HG03060 (cell line): ENCODE measurements at regions not wholly inside any gene's neighbourhood (a gene's known extent, or its start where the extent isn't known, plus 50 kb on each side); places are given as distances from the start of the nearest gene placed in this dataset.
A peak's percentile ranks its signal among the peaks of the same experiment; 100 is the strongest.

Experiments used
- ATAC-seq: cut with Tn5 transposase; IDR thresholded peaks from one replicate; pipeline ENCODE4 v1.9.1; 2021; ENCODE audit warnings: low read depth, moderate number of reproducible peaks; ENCODE audit not compliant: unreplicated experiment

- ATAC-seq, result no peak
These were observed 664.8 kb downstream of the PCDH18 start for GRCh38 chr4:136867465-136867864.

GRCh38 chr4:136865526-136865925, 666.8 kb downstream of the PCDH18 start:
- ATAC-seq, result no peak

DNA sequence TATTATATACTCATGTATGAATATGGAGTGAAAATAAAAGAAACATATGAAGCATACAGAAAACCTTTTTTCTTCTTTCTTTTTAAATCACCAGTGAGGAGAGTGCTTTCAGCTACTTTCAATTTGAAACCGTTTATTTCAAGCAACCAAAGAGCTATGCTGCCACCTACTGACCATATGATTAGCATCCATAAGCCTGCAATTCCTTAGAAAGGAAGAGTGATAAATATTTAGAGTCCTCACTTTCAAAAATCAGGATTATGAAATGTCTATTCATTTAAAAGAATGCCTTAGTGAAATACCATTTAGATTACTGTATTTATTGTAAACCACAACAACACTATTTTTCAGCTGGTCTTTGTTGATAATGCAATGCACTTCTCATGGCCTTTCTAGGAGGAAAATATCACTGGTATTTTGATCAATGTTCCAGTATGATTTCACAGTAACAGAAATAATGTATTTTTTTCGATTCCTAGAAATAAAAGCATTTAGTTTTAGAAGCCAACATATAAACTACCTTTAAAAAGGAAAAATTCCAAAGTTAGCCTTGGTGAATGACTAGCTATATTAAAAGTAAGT, 667.6 kb downstream of the PCDH18 start:
- peak; percentile 79 for ATAC-seq

- ATAC-seq, result no peak
These were observed 668.5 kb downstream of the PCDH18 start for GRCh38 chr4:136863756-136864155.

- no peak for ATAC-seq
These were observed 669.6 kb downstream of the PCDH18 start for GRCh38 chr4:136862653-136863052.

- no peak for ATAC-seq
These were observed 671.2 kb downstream of the PCDH18 start for GRCh38 chr4:136861091-136861490.

GRCh38 chr4:136858903-136859302, 673.4 kb downstream of the PCDH18 start:
- no peak for ATAC-seq

- no peak for ATAC-seq
These were observed 676.4 kb downstream of the PCDH18 start for GRCh38 chr4:136855886-136856285.

DNA sequence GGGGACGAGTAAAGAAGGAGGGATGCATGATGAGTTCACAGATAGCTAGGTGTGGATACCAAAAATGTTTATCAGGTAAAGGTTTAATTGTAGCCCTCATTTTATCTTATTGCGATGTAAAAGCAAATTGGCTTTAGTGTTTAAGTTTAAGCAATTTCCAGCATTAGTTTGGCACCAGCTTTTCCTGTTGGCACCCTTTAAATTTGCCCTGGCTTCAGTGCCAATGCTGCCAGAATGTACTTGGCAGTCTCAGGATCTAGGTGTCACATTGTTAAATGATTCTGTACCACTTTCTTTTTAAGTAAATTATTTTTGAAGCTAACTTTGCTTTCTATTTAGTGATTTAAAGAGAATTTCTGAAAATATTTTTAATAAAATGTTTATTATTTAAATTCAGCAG, 681.8 kb downstream of the PCDH18 start:
- ATAC-seq, result no peak

- no peak for ATAC-seq
These were observed 684.2 kb downstream of the PCDH18 start for GRCh38 chr4:136847881-136848621.

GRCh38 chr4:136841526-136841925, 690.8 kb downstream of the PCDH18 start:
- ATAC-seq, result peak; percentile 86

- ATAC-seq, result no peak
These were observed 693.7 kb downstream of the PCDH18 start for GRCh38 chr4:136838607-136839006.

GRCh38 chr4:136831553-136831952, 700.7 kb downstream of the PCDH18 start:
- no peak for ATAC-seq

- no peak for ATAC-seq
These were observed 703.0 kb downstream of the PCDH18 start for GRCh38 chr4:136829280-136829679.

DNA sequence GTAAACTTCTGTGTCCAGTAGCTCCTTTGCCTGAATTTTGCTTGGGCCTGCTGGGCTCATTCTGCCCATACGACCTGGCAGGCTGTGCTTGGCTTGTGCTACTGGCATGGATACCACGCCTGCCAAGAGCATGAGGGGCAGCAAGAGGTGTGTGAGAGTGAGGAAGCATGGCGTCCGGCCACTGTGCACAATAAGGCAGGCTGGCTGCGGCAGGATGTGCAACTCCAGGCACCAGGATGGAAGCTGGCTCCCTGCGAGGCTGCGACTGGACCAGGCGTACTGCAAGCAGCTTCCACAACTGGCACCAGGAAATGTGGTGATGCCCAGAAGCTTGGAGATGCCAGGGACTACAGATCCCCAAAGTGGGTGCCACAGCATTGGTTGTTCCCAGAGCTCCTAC, 709.3 kb downstream of the PCDH18 start:
- no peak for ATAC-seq

- no peak for ATAC-seq
These were observed 713.4 kb downstream of the PCDH18 start for GRCh38 chr4:136818811-136819330.

- ATAC-seq, result no peak
These were observed 720.0 kb downstream of the PCDH18 start for GRCh38 chr4:136812100-136812880.

- ATAC-seq, result no peak
These were observed 720.7 kb downstream of the PCDH18 start for GRCh38 chr4:136811496-136812077.

GRCh38 chr4:136810626-136811025, 721.7 kb downstream of the PCDH18 start:
- ATAC-seq, result no peak

DNA sequence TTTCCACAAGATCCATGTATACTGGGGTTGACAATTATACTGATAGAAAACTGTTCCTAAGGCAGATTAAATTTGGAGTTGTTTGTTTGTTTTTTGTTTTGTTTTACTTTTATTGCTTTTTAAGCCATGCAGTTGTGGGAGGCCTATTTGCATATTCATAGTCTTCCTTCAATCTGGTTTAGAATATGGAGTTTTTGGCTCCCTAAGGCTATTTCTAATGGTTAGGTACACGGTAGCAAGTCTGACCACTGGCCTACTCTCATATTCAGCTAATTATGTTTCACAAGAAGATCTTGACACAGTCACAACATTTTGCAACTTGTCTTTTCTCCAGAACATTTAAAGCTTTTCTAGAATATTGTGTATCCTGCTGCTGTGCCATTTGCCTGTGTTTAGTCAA, 725.5 kb downstream of the PCDH18 start:
- no peak for ATAC-seq

DNA sequence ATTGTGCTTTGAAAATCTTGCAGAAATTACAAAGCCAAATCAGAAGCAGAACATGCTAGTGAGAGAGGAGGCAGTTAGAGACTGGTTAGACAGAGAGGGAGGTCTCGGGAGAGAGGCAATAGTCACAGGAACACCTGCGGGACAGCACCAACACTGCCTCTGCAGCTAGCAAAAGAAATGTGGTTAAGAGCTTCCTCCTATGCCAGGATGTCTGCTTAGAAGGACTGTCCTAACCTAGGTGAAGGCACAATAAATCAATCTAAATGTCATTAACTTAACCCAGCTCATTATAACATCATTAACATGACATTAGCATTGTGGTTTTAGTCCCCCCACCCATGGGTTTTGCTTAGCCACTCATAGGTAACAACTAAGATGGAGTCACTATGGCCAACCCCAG, 726.7 kb downstream of the PCDH18 start:
- no peak for ATAC-seq
